A673 (cell line): ENCODE measurements at regions not wholly inside any gene's neighbourhood (a gene's known extent, or its start where the extent isn't known, plus 50 kb on each side); places are given as distances from the start of the nearest gene placed in this dataset.

ENCODE experiments used
- BruUV-seq: library from RNA; stranded (reverse); fragments of 400-500 nt; replicated peaks from 2 replicates; lab custom pipeline; 2021; lab: Mats Ljungman, UMichigan
- CTCF ChIA-PET: fragments of 300-600 bp; sonication (Branson Sonifier 250); formaldehyde crosslinking; loops from one replicate; lab custom pipeline; 2022; ENCODE audit warnings: antibody characterized with exemption; lab: Charles Lee
- POLR2A ChIA-PET: fragments of 300-600 bp; sonication (Branson Sonifier 250); formaldehyde crosslinking; loops from one replicate; lab custom pipeline; 2022; ENCODE audit warnings: antibody characterized with exemption; ENCODE audit not compliant: low non-redundant PET; lab: Charles Lee
- DNase-seq: peaks from one replicate; pipeline ENCODE4 v3.0.0-alpha.2; 2015; ENCODE audit warnings: low spot score
- H3K27ac ChIP-seq: fragments of 200-600 bp; sonication (generic); 2 replicates; pipeline ENCODE4 v1.5.1; 2016; ENCODE audit warnings: mixed run types, low read depth, mild to moderate bottlenecking, mixed read lengths, antibody characterized with exemption, low read length; ENCODE audit not compliant: poor library complexity, severe bottlenecking
- H3K27me3 ChIP-seq: fragments of 200-600 bp; sonication (generic); replicated peaks from 2 replicates; pipeline ENCODE4 v1.6.1; 2017; ENCODE audit warnings: mixed run types, low read depth, mild to moderate bottlenecking, mixed read lengths, antibody characterized with exemption, low read length; ENCODE audit not compliant: insufficient read depth, poor library complexity
- H3K36me3 ChIP-seq: fragments of 200-600 bp; sonication (generic); 2 replicates; pipeline ENCODE4 v1.6.1; 2016; ENCODE audit warnings: mixed run types, mild to moderate bottlenecking, mixed read lengths, antibody characterized with exemption, low read length; ENCODE audit not compliant: insufficient read depth, poor library complexity, severe bottlenecking
- H3K4me1 ChIP-seq: fragments of 200-600 bp; sonication (generic); 2 replicates; pipeline ENCODE4 v1.6.1; 2017; ENCODE audit warnings: mixed run types, mild to moderate bottlenecking, mixed read lengths, antibody characterized with exemption, low read length; ENCODE audit not compliant: insufficient read depth, poor library complexity, severe bottlenecking
- H3K4me3 ChIP-seq: fragments of 200-600 bp; sonication (generic); 2 replicates; pipeline ENCODE4 v1.5.1; 2016; ENCODE audit warnings: low read depth, mixed run types, mild to moderate bottlenecking, mixed read lengths, low read length; ENCODE audit not compliant: poor library complexity, severe bottlenecking
- H3K9me3 ChIP-seq: fragments of 200-600 bp; sonication (generic); 2 replicates; pipeline ENCODE4 v1.6.1; 2016; ENCODE audit warnings: mixed run types, low read depth, mild to moderate bottlenecking, mixed read lengths, antibody characterized with exemption, low read length; ENCODE audit not compliant: poor library complexity, severe bottlenecking
- CTCF ChIP-seq: fragments of 300-800, 200-600 bp; sonication (generic); conservative IDR thresholded peaks from 2 replicates; pipeline ENCODE4 v1.5.1; 2017; ENCODE audit warnings: low read depth, mild to moderate bottlenecking, antibody characterized with exemption, low read length, moderate library complexity, mixed read lengths
- EZH2 ChIP-seq: fragments of 200-600 bp; sonication (generic); IDR thresholded peaks from 2 replicates; pipeline ENCODE4 v1.6.1; 2017; ENCODE audit warnings: borderline replicate concordance, low read depth, mild to moderate bottlenecking, mixed read lengths, antibody characterized with exemption, low read length; ENCODE audit not compliant: poor library complexity, severe bottlenecking
- intact Hi-C: fragments of 100-400 bp; cut with micrococcal nuclease; formaldehyde crosslinking; loops from one replicate; pipeline ENCODE4 v1.10.0; 2022; ENCODE audit not compliant: unreplicated experiment

DNA sequence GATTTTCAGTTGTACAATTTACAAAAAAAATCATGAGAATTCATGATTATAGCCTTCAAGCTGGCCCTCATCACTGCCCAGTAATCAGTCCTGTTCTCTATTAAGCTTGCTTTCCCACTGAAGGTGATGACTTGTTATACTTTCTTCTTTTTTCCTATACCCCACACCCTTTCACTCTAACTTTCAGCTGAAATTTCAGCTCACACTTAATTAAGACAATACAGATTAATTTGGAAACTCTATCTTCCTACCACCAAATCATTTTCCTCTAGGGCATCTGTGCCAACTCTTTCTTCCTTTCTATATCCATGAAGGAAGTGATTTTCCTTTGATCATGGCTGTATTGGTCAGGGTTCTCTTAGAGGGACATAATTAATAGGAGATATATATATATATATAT lies 449.9 kb downstream of the CD109 start:
- BruUV-seq = no TSS peak
- no peak for DNase-seq
- Histone ChIP-seq H3K9me3 (no peaks in the 10 kb centered on the region), H3K36me3 (no peaks in the 10 kb centered on the region), H3K27ac (no peak overlapping the region), H3K4me3 (no peak overlapping the region), H3K4me1 (no peaks in the 10 kb centered on the region), H3K27me3 (no peaks in the 10 kb centered on the region)
- intact Hi-C loops = no loop called here
- no peak for TF ChIP-seq EZH2
- TF ChIP-seq CTCF = no peak
- ChIA-PET POLR2A (no interaction called here), CTCF (no interaction called here)

DNA sequence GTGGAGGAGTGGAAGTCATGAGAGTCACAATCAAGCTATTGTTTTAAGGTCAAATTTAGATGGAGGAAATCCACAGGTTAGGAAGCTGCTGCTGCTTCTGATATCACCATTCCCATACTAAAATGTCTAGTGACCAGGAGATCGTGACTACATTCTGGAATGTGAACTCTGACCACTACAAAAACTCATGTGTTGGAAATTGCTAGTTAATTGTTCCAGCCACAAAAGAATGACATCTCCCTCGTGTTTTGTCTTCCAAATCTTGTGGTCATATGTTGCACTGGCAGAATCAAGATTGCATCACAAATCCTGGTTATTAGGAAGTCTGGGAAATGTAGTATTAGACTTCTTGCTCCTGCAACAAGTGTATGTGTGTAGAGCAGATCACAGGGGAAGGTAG lies 441.9 kb downstream of the CD109 start:
- DNase-seq = peak; percentile 44
- Histone ChIP-seq H3K27ac (no peak overlapping the region), H3K4me3 (no peak overlapping the region), H3K36me3 (no peaks in the 10 kb centered on the region), H3K27me3 (no peaks in the 10 kb centered on the region), H3K9me3 (no peaks in the 10 kb centered on the region), H3K4me1 (no peaks in the 10 kb centered on the region)
- POLR2A ChIA-PET = no interaction called here
- intact Hi-C loops = no loop called here
- no TSS peak for BruUV-seq
- TF ChIP-seq CTCF = no peak
- no peak for TF ChIP-seq EZH2
- CTCF ChIA-PET = no interaction called here

GRCh38 chr6:74134327-74134726 lies 438.3 kb downstream of the CD109 start:
- POLR2A ChIA-PET = no interaction called here
- no peaks in the 10 kb centered on the region for H3K4me1 ChIP-seq

More at GRCh38 chr6:74134327-74134726, 438.3 kb downstream of the CD109 start:
- DNase-seq = no peak
- H3K36me3 ChIP-seq = no peaks in the 10 kb centered on the region
- no peak overlapping the region for H3K27ac ChIP-seq
- no peaks in the 10 kb centered on the region for H3K27me3 ChIP-seq
- BruUV-seq = no TSS peak
- no peak overlapping the region for H3K4me3 ChIP-seq
- intact Hi-C loops = no loop called here
- CTCF ChIA-PET = no interaction called here
- TF ChIP-seq CTCF = no peak
- no peak for TF ChIP-seq EZH2
- no peaks in the 10 kb centered on the region for H3K9me3 ChIP-seq
